Esophagus muscularis mucosa (tissue), 4 donors: ENCODE measurements at regions not wholly inside any gene's neighbourhood (a gene's known extent, or its start where the extent isn't known, plus 50 kb on each side); places are given as distances from the start of the nearest gene placed in this dataset.
"Not testable (repeated sequence)": the region's sequence is repeated elsewhere in the genome, so short reads cannot be mapped to it uniquely, and the experiment has no call there.

Source experiments
- DNase-seq: peaks from one replicate; pipeline ENCODE4 v3.0.0-alpha.2; 2017; ENCODE audit errors: extremely low spot score
- H3K27ac ChIP-seq, 4 donors: fragments of 200-600 bp; sonication (generic); replicated peaks in 1 of 4; 1 replicate in 3 of 4; 2 replicates in 1 of 4; pipeline ENCODE4 v1.5.1; 2016 to 2019; ENCODE audit warnings: mild to moderate bottlenecking in 1 of 4
- H3K27me3 ChIP-seq, 4 donors: fragments of 200-600 bp; sonication (generic); one replicate each; pipeline versions ENCODE4 v1.5.1 to v1.6.0; 2016 to 2019
- H3K36me3 ChIP-seq, 4 donors: fragments of 200-600 bp; sonication (generic); one replicate each; pipeline ENCODE4 v1.5.1; 2016 to 2019
- H3K4me1 ChIP-seq, 4 donors: fragments of 200-600 bp; sonication (generic); one replicate each; pipeline ENCODE4 v1.5.1; 2016 to 2019
- H3K4me3 ChIP-seq, 4 donors: fragments of 200-600 bp; sonication (generic); 1 replicate in 2 of 4; 2 replicates in 2 of 4; pipeline ENCODE4 v1.5.1; 2016 to 2019; ENCODE audit warnings: mild to moderate bottlenecking in 4 of 4, moderate library complexity in 1 of 4
- H3K9me3 ChIP-seq, 4 donors: fragments of 200-600 bp; sonication (generic); 1 replicate in 3 of 4; 2 replicates in 1 of 4; pipeline ENCODE4 v1.5.1; 2016 to 2019
- CTCF ChIP-seq, 3 experiments: fragments of 200-600 bp in 2 of 3; fragments of 450-650 bp in 1 of 3; sonication (generic) in 2 of 3; IDR thresholded peaks; one replicate each; pipeline ENCODE4 v1.5.1; 2017 to 2019; ENCODE audit warnings: antibody characterized with exemption in 3 of 3, mild to moderate bottlenecking in 2 of 3, moderate library complexity in 1 of 3
- EP300 ChIP-seq: sonication (generic); formaldehyde crosslinking; IDR thresholded peaks from one replicate; pipeline ENCODE4 v1.6.1; 2017; ENCODE audit warnings: antibody characterized with exemption
- POLR2A ChIP-seq: fragments of 450-650 bp; IDR thresholded peaks from one replicate; pipeline ENCODE4 v1.6.1; 2017; ENCODE audit warnings: antibody characterized with exemption, moderate library complexity, mild to moderate bottlenecking, low read depth
- POLR2AphosphoS5 ChIP-seq, 2 donors: sonication (generic); formaldehyde crosslinking; IDR thresholded peaks; one replicate each; pipeline ENCODE4 v1.6.1; 2017; ENCODE audit warnings: antibody characterized with exemption in 2 of 2
- WGBS: methylation state at CpG from one replicate; pipeline ENCODE4 v1.1.5; 2018; 5-methylcytosine and 5-hydroxymethylcytosine counted together
- intact Hi-C: fragments of 100-400 bp; cut with DNase I; formaldehyde crosslinking; loops from one replicate; pipeline ENCODE4 v1.15.1; 2023

GRCh38 chr10:3568392-3568791 is 216.6 kb downstream of the KLF6 start:
- H3K27me3 ChIP-seq = no peaks in the 10 kb centered on the region
- no peaks in the 10 kb centered on the region for H3K36me3 ChIP-seq
- H3K27ac ChIP-seq = no peak overlapping the region
- peak; percentile 17 for DNase-seq
- 92% methylated on average over 7 of the region's 7 CpGs for WGBS
- no peak for TF ChIP-seq POLR2AphosphoS5 (IDR thresholded peaks at IDR 0.05)
- intact Hi-C loops = no loop called here
- H3K9me3 ChIP-seq = peaks cover 0 to 4% (median 0%) of the 10 kb centered on the region in 4 donors
- no peak overlapping the region for H3K4me3 ChIP-seq
- H3K4me1 ChIP-seq = peaks cover 0 to 17% (median 8%) of the 10 kb centered on the region in 4 donors

GRCh38 chr10:3567291-3567963 is 217.6 kb downstream of the KLF6 start:
- H3K27me3 ChIP-seq = no peaks in the 10 kb centered on the region
- no peak overlapping the region for H3K27ac ChIP-seq
- no peak overlapping the region for H3K4me3 ChIP-seq
- H3K36me3 ChIP-seq = no peaks in the 10 kb centered on the region
- DNase-seq = peak; percentile 70
- peaks cover 0 to 4% (median 0%) of the 10 kb centered on the region in 4 donors for H3K9me3 ChIP-seq
- intact Hi-C loops = no loop called here
- no peak for TF ChIP-seq CTCF (IDR thresholded peaks at IDR 0.05)
- TF ChIP-seq POLR2A = no peak
- no peak for TF ChIP-seq POLR2AphosphoS5 (IDR thresholded peaks at IDR 0.05)
- no peak for TF ChIP-seq EP300
- H3K4me1 ChIP-seq = peaks cover 0 to 14% (median 7%) of the 10 kb centered on the region in 4 donors
- 87% methylated on average over 9 of the region's 9 CpGs for WGBS

- no peak overlapping the region for H3K27ac ChIP-seq
- TF ChIP-seq CTCF (IDR thresholded peaks at IDR 0.05) (no peak), POLR2AphosphoS5 (IDR thresholded peaks at IDR 0.05) (no peak), POLR2A (no peak), EP300 (no peak)
- peaks cover 0 to 14% (median 5%) of the 10 kb centered on the region in 4 donors for H3K4me1 ChIP-seq
- no peak overlapping the region for H3K4me3 ChIP-seq
- DNase-seq = peak; percentile 66
- peaks cover 0 to 4% (median 0%) of the 10 kb centered on the region in 4 donors for H3K9me3 ChIP-seq
- 97% methylated on average over 1 of the region's 1 CpG for WGBS
- H3K27me3 ChIP-seq = no peaks in the 10 kb centered on the region
- no peaks in the 10 kb centered on the region for H3K36me3 ChIP-seq
- intact Hi-C loops = no loop called here
Measured at GRCh38 chr10:3566627-3567026, 218.4 kb downstream of the KLF6 start.

- peak; percentile 31 for DNase-seq
- 91% methylated on average over 7 of the region's 7 CpGs for WGBS
- Histone ChIP-seq H3K27me3 (no peaks in the 10 kb centered on the region), H3K9me3 (peaks cover 0 to 4% (median 0%) of the 10 kb centered on the region in 4 donors), H3K36me3 (no peaks in the 10 kb centered on the region), H3K27ac (no peak overlapping the region), H3K4me1 (no peaks in the 10 kb centered on the region), H3K4me3 (no peak overlapping the region)
- TF ChIP-seq CTCF (IDR thresholded peaks at IDR 0.05) (no peak), POLR2AphosphoS5 (IDR thresholded peaks at IDR 0.05) (no peak), EP300 (no peak), POLR2A (no peak)
- intact Hi-C loops = no loop called here
Measured at GRCh38 chr10:3564346-3565002, 220.5 kb downstream of the KLF6 start.

GRCh38 chr10:3563298-3563697 is 221.7 kb downstream of the KLF6 start:
- WGBS = 93% methylated on average over 3 of the region's 3 CpGs
- intact Hi-C loops = no loop called here
- no peak overlapping the region for H3K4me3 ChIP-seq
- no peaks in the 10 kb centered on the region for H3K27me3 ChIP-seq
- DNase-seq = peak; percentile 72
- H3K9me3 ChIP-seq = peaks cover 0 to 4% (median 0%) of the 10 kb centered on the region in 4 donors
- TF ChIP-seq POLR2A (no peak), POLR2AphosphoS5 (IDR thresholded peaks at IDR 0.05) (no peak), CTCF (IDR thresholded peaks at IDR 0.05) (no peak), EP300 (no peak)
- H3K27ac ChIP-seq = no peak overlapping the region
- no peaks in the 10 kb centered on the region for H3K36me3 ChIP-seq
- H3K4me1 ChIP-seq = no peaks in the 10 kb centered on the region

- H3K9me3 ChIP-seq, H3K4me1 ChIP-seq, DNase-seq, H3K27ac ChIP-seq, H3K4me3 ChIP-seq, H3K36me3 ChIP-seq, intact Hi-C loops, H3K27me3 ChIP-seq: not testable (repeated sequence)
- 82% methylated on average over 3 of the region's 3 CpGs for WGBS
Measured at GRCh38 chr10:3560628-3561027, 224.4 kb downstream of the KLF6 start.
